PC-9 (cell line): ENCODE measurements at regions not wholly inside any gene's neighbourhood (a gene's known extent, or its start where the extent isn't known, plus 50 kb on each side); places are given as distances from the start of the nearest gene placed in this dataset.

ENCODE experiments used
- EZH2 ChIP-seq: fragments of 200-600 bp; sonication (generic); IDR thresholded peaks from 2 replicates; pipeline ENCODE4 v1.8.0; 2017; ENCODE audit warnings: antibody characterized with exemption, low read depth
- TF ChIP-seq, protein P1 (sequence below): fragments of 200-600 bp; sonication (generic); conservative IDR thresholded peaks from 2 replicates; pipeline ENCODE4 v1.6.1; 2017; ENCODE audit warnings: mixed run types, antibody characterized with exemption, mild to moderate bottlenecking, moderate library complexity

DNA sequence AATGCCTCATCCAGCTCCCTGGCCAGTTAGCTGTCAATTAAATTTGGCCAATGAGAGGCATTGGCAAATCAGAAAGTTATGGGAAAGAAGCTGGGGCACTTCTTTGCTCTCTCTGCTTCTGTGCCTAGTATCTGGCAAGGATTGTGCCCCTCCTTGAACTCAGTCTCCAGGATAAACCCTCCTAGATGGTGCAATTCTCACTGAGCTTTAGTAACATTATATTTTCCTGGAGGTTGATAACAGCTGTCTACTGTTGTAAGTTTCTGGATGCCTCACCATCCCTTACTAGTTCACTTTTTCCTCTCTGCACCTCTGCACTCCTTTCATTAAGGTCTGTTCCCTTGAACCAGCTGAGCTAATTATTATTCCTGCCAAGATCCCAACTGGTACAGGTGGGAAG lies 329.5 kb downstream of the MFSD1 start:
- TF ChIP-seq, protein P1, sequence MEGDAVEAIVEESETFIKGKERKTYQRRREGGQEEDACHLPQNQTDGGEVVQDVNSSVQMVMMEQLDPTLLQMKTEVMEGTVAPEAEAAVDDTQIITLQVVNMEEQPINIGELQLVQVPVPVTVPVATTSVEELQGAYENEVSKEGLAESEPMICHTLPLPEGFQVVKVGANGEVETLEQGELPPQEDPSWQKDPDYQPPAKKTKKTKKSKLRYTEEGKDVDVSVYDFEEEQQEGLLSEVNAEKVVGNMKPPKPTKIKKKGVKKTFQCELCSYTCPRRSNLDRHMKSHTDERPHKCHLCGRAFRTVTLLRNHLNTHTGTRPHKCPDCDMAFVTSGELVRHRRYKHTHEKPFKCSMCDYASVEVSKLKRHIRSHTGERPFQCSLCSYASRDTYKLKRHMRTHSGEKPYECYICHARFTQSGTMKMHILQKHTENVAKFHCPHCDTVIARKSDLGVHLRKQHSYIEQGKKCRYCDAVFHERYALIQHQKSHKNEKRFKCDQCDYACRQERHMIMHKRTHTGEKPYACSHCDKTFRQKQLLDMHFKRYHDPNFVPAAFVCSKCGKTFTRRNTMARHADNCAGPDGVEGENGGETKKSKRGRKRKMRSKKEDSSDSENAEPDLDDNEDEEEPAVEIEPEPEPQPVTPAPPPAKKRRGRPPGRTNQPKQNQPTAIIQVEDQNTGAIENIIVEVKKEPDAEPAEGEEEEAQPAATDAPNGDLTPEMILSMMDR = no peak
- TF ChIP-seq EZH2 = no peak
